GM12878 (cell line): ENCODE measurements at regions not wholly inside any gene's neighbourhood (a gene's known extent, or its start where the extent isn't known, plus 50 kb on each side); places are given as distances from the start of the nearest gene placed in this dataset.

Source experiments
- ATAC-seq: fragments of 200-7000 bp; cut with Tn5 transposase; 3 replicates; pipeline ENCODE4 v1.9.1; 2020; ENCODE audit warnings: mild to moderate bottlenecking, moderate library complexity
- BruUV-seq: library from RNA; stranded (reverse); fragments of 400-500 nt; replicated peaks from 2 replicates; lab custom pipeline; 2021; lab: Mats Ljungman, UMichigan
- CTCF ChIA-PET: fragments of 300-600 bp; sonication (Branson Sonifier 250); formaldehyde crosslinking; extraction: SDS; loops from one replicate; lab custom pipeline; 2021; ENCODE audit warnings: inconsistent platforms; lab: Yijun Ruan, JAX
- POLR2A ChIA-PET: fragments of 350-600 bp; formaldehyde crosslinking; extraction: SDS; loops from one replicate; lab custom pipeline; 2021; ENCODE audit warnings: inconsistent platforms; lab: Charles Lee
- RAD21 ChIA-PET: fragments of 300-600 bp; sonication (Branson Sonifier 250); formaldehyde crosslinking; loops from one replicate; lab custom pipeline; 2023; ENCODE audit warnings: antibody characterized with exemption; ENCODE audit not compliant: unreplicated experiment; lab: Charles Lee
- SMC1A ChIA-PET: fragments of 300-600 bp; sonication (Branson Sonifier 250); formaldehyde crosslinking; loops from one replicate; lab custom pipeline; 2023; ENCODE audit not compliant: unreplicated experiment, uncharacterized antibody; lab: Charles Lee
- DNase-seq: peaks from one replicate; pipeline ENCODE4 v3.0.0-alpha.2; 2011; ENCODE audit warnings: low read depth, low spot score
- FAIRE-seq: peaks from 3 replicates; lab custom pipeline; 2011; peaks lifted over from hg19 to GRCh38; lab: Jason Lieb, UNC
- H2AFZ ChIP-seq: 2 replicates; pipeline ENCODE4 v1.6.0; 2011; ENCODE audit warnings: low read depth, low read length, control low read depth; ENCODE audit not compliant: control insufficient read depth
- H3K27ac ChIP-seq: 2 replicates; pipeline ENCODE4 v1.5.1; 2011; ENCODE audit warnings: control low read depth; ENCODE audit not compliant: control insufficient read depth, insufficient read depth
- H3K27me3 ChIP-seq, 2 experiments: replicated peaks in 1 of 2; 2 replicates each; pipeline versions ENCODE4 v1.6.0 to v1.6.1; 2011; ENCODE audit warnings: low read length in 1 of 2; ENCODE audit not compliant: control insufficient read depth in 2 of 2, insufficient read depth in 2 of 2
- H3K36me3 ChIP-seq, 2 experiments: 2 replicates each; pipeline ENCODE4 v1.5.1; 2011; ENCODE audit warnings: low read length in 1 of 2; ENCODE audit not compliant: control insufficient read depth in 2 of 2, insufficient read depth in 2 of 2
- H3K4me1 ChIP-seq: 2 replicates; pipeline ENCODE4 v1.6.1; 2011; ENCODE audit warnings: mild to moderate bottlenecking, low read length, moderate library complexity, mixed read lengths; ENCODE audit not compliant: control insufficient read depth, insufficient read depth
- H3K4me2 ChIP-seq: 2 replicates; pipeline ENCODE4 v1.6.0; 2011; ENCODE audit warnings: control low read depth; ENCODE audit not compliant: control insufficient read depth, insufficient read depth
- H3K4me3 ChIP-seq: fragments of 200-600 bp; sonication (generic); 2 replicates; pipeline ENCODE4 v1.5.1; 2016
- H3K79me2 ChIP-seq: 2 replicates; pipeline ENCODE4 v1.6.0; 2011; ENCODE audit warnings: low read length; ENCODE audit not compliant: control insufficient read depth, insufficient read depth
- H3K9ac ChIP-seq: 2 replicates; pipeline ENCODE4 v1.8.0; 2011; ENCODE audit warnings: low read length, control low read depth, mixed read lengths; ENCODE audit not compliant: control insufficient read depth, insufficient read depth
- H3K9me3 ChIP-seq: replicated peaks from 3 replicates; pipeline ENCODE4 v1.5.1; 2011; ENCODE audit warnings: mild to moderate bottlenecking, low read length; ENCODE audit not compliant: control insufficient read depth, insufficient read depth
- H4K20me1 ChIP-seq: 2 replicates; pipeline ENCODE4 v1.6.0; 2011; ENCODE audit not compliant: control insufficient read depth, insufficient read depth
- ATF3 ChIP-seq: IDR thresholded peaks from 2 replicates; pipeline ENCODE4 v1.6.1; 2011; ENCODE audit warnings: low read depth, mild to moderate bottlenecking, low read length, moderate library complexity, borderline replicate concordance; ENCODE audit errors: extremely low read depth
- ELK1 ChIP-seq: IDR thresholded peaks from 2 replicates; pipeline ENCODE4 v1.6.1; 2012; ENCODE audit warnings: low read depth, low read length, improper control_type of control experiment
- EZH2 ChIP-seq: IDR thresholded peaks from 2 replicates; pipeline ENCODE4 v1.6.1; 2012; ENCODE audit warnings: low read depth, mild to moderate bottlenecking, control low read depth, inconsistent platforms, low read length, borderline replicate concordance; ENCODE audit not compliant: control insufficient read depth
- IRF4 ChIP-seq: IDR thresholded peaks from 2 replicates; pipeline ENCODE4 v1.6.1; 2011; ENCODE audit warnings: low read depth, low read length
- MEF2B ChIP-seq: fragments of 450-650 bp; IDR thresholded peaks from 2 replicates; pipeline ENCODE4 v1.6.1; 2018; ENCODE audit warnings: mild to moderate bottlenecking, moderate library complexity; ENCODE audit not compliant: partially characterized antibody, poor library complexity, severe bottlenecking
- MTA3 ChIP-seq: IDR thresholded peaks from 2 replicates; pipeline ENCODE4 v1.6.1; 2012; ENCODE audit warnings: low read length, inconsistent platforms, borderline replicate concordance
- POLR2AphosphoS5 ChIP-seq: IDR thresholded peaks from 2 replicates; pipeline ENCODE4 v1.6.1; 2011; ENCODE audit warnings: mild to moderate bottlenecking, low read length, inconsistent platforms
- RAD21 ChIP-seq: IDR thresholded peaks from 2 replicates; pipeline ENCODE4 v1.6.1; 2011; ENCODE audit warnings: mild to moderate bottlenecking, low read depth, low read length, moderate library complexity; ENCODE audit not compliant: insufficient read depth
- YY1 ChIP-seq: IDR thresholded peaks from 2 replicates; pipeline ENCODE4 v1.6.1; 2011; ENCODE audit warnings: low read depth, mild to moderate bottlenecking, low read length
- ZSCAN29 ChIP-seq: fragments of 450-650 bp; IDR thresholded peaks from 2 replicates; pipeline ENCODE4 v1.6.1; 2017; ENCODE audit warnings: mild to moderate bottlenecking, moderate library complexity
- WGBS: methylation state at CpG from one replicate; pipeline ENCODE4 v1.1.6; 2016; ENCODE audit warnings: low lambda C conversion rate; ENCODE audit not compliant: insufficient replicate concordance, insufficient coverage; ENCODE audit errors: missing lambda C conversion rate; 5-methylcytosine and 5-hydroxymethylcytosine counted together
- in situ Hi-C: fragments of 300-500 bp; cut with MboI; formaldehyde crosslinking; loops from 9 replicates; pipeline ENCODE4 v1.14.3; 2018; ENCODE audit warnings: mixed read lengths
- intact Hi-C: fragments of 100-400 bp; cut with micrococcal nuclease; formaldehyde crosslinking; loops from one replicate; pipeline ENCODE4 v1.14.2; 2022; ENCODE audit not compliant: unreplicated experiment
- TF ChIP-seq, protein P1 (sequence below): fragments of 450-650 bp; IDR thresholded peaks from 2 replicates; pipeline ENCODE4 v1.6.1; 2016; ENCODE audit warnings: mild to moderate bottlenecking, moderate library complexity, borderline replicate concordance
- TF ChIP-seq, protein P2 (sequence below): fragments of 450-650 bp; IDR thresholded peaks from 2 replicates; pipeline ENCODE4 v1.6.1; 2017; ENCODE audit warnings: mild to moderate bottlenecking, moderate library complexity
- TF ChIP-seq, protein P3 (sequence below): IDR thresholded peaks from 2 replicates; pipeline ENCODE4 v1.6.1; 2011; ENCODE audit warnings: borderline replicate concordance, low read depth, mild to moderate bottlenecking, moderate library complexity, low read length; ENCODE audit not compliant: insufficient read depth, poor library complexity, severe bottlenecking

GRCh38 chr11:134821422-134821821 is 409.4 kb upstream of the B3GAT1 start:
- TF ChIP-seq MTA3 = no peak
- no peak for TF ChIP-seq MEF2B
- TF ChIP-seq ZSCAN29 = no peak
- TF ChIP-seq POLR2AphosphoS5 = no peak
- no peak for TF ChIP-seq YY1
- no peak for TF ChIP-seq RAD21
- no peak for TF ChIP-seq IRF4
- no peak for TF ChIP-seq ATF3
- TF ChIP-seq, protein P1, sequence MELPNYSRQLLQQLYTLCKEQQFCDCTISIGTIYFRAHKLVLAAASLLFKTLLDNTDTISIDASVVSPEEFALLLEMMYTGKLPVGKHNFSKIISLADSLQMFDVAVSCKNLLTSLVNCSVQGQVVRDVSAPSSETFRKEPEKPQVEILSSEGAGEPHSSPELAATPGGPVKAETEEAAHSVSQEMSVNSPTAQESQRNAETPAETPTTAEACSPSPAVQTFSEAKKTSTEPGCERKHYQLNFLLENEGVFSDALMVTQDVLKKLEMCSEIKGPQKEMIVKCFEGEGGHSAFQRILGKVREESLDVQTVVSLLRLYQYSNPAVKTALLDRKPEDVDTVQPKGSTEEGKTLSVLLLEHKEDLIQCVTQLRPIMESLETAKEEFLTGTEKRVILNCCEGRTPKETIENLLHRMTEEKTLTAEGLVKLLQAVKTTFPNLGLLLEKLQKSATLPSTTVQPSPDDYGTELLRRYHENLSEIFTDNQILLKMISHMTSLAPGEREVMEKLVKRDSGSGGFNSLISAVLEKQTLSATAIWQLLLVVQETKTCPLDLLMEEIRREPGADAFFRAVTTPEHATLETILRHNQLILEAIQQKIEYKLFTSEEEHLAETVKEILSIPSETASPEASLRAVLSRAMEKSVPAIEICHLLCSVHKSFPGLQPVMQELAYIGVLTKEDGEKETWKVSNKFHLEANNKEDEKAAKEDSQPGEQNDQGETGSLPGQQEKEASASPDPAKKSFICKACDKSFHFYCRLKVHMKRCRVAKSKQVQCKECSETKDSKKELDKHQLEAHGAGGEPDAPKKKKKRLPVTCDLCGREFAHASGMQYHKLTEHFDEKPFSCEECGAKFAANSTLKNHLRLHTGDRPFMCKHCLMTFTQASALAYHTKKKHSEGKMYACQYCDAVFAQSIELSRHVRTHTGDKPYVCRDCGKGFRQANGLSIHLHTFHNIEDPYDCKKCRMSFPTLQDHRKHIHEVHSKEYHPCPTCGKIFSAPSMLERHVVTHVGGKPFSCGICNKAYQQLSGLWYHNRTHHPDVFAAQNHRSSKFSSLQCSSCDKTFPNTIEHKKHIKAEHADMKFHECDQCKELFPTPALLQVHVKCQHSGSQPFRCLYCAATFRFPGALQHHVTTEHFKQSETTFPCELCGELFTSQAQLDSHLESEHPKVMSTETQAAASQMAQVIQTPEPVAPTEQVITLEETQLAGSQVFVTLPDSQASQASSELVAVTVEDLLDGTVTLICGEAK = no peak
- TF ChIP-seq, protein P2, sequence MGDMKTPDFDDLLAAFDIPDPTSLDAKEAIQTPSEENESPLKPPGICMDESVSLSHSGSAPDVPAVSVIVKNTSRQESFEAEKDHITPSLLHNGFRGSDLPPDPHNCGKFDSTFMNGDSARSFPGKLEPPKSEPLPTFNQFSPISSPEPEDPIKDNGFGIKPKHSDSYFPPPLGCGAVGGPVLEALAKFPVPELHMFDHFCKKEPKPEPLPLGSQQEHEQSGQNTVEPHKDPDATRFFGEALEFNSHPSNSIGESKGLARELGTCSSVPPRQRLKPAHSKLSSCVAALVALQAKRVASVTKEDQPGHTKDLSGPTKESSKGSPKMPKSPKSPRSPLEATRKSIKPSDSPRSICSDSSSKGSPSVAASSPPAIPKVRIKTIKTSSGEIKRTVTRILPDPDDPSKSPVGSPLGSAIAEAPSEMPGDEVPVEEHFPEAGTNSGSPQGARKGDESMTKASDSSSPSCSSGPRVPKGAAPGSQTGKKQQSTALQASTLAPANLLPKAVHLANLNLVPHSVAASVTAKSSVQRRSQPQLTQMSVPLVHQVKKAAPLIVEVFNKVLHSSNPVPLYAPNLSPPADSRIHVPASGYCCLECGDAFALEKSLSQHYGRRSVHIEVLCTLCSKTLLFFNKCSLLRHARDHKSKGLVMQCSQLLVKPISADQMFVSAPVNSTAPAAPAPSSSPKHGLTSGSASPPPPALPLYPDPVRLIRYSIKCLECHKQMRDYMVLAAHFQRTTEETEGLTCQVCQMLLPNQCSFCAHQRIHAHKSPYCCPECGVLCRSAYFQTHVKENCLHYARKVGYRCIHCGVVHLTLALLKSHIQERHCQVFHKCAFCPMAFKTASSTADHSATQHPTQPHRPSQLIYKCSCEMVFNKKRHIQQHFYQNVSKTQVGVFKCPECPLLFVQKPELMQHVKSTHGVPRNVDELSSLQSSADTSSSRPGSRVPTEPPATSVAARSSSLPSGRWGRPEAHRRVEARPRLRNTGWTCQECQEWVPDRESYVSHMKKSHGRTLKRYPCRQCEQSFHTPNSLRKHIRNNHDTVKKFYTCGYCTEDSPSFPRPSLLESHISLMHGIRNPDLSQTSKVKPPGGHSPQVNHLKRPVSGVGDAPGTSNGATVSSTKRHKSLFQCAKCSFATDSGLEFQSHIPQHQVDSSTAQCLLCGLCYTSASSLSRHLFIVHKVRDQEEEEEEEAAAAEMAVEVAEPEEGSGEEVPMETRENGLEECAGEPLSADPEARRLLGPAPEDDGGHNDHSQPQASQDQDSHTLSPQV = no peak
- TF ChIP-seq ELK1 = no peak
- TF ChIP-seq, protein P3, sequence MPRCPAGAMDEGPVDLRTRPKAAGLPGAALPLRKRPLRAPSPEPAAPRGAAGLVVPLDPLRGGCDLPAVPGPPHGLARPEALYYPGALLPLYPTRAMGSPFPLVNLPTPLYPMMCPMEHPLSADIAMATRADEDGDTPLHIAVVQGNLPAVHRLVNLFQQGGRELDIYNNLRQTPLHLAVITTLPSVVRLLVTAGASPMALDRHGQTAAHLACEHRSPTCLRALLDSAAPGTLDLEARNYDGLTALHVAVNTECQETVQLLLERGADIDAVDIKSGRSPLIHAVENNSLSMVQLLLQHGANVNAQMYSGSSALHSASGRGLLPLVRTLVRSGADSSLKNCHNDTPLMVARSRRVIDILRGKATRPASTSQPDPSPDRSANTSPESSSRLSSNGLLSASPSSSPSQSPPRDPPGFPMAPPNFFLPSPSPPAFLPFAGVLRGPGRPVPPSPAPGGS = no peak
- TF ChIP-seq EZH2 = no peak
- in situ Hi-C loops (no loop called here), intact Hi-C loops (no loop called here)
- H3K36me3 ChIP-seq = no peaks in the 10 kb centered on the region
- H3K27ac ChIP-seq = no peak overlapping the region
- H4K20me1 ChIP-seq = no peaks in the 10 kb centered on the region
- FAIRE-seq (no peak), ATAC-seq (no peak), DNase-seq (no peak)
- H3K4me2 ChIP-seq = no peak overlapping the region
- peaks cover 0 to 2% of the 10 kb centered on the region in 2 experiments; a peak in 2 of 4 replicates for H3K27me3 ChIP-seq
- no peak overlapping the region for H2AFZ ChIP-seq
- ChIA-PET POLR2A (no interaction called here), CTCF (no interaction called here), RAD21 (no interaction called here), SMC1A (no interaction called here)
- WGBS = 2% methylated on average over 4 of the region's 4 CpGs
- H3K9me3 ChIP-seq = no peaks in the 10 kb centered on the region
- BruUV-seq = no TSS peak
- no peaks in the 10 kb centered on the region for H3K79me2 ChIP-seq
- no peaks in the 10 kb centered on the region for H3K4me1 ChIP-seq
- no peak overlapping the region for H3K4me3 ChIP-seq
- H3K9ac ChIP-seq = no peak overlapping the region
